ENCODE measurements at regions not wholly inside any gene's neighbourhood (a gene's known extent, or its start where the extent isn't known, plus 50 kb on each side); places are given as distances from the start of the nearest gene placed in this dataset.

GRCh38 chr3:96259299-96259698 is 555.1 kb upstream of the EPHA6 start:
- TF ChIP-seq CTCF (conservative IDR thresholded peaks at IDR 0.05; ENCODE audit: low read depth in 2 of 2) (no peak), ZNF114 (CRISPR knock-in tag; IDR thresholded peaks at IDR 0.05) (no peak), REST (IDR thresholded peaks at IDR 0.05; ENCODE audit: unreplicated experiment) (no peak), POLR2AphosphoS5 (IDR thresholded peaks at IDR 0.05; ENCODE audit: low read depth) (no peak), EZH2 (IDR thresholded peaks at IDR 0.05; ENCODE audit: low read depth, unreplicated experiment) (no peak), JUNB (IDR thresholded peaks at IDR 0.05; ENCODE audit: unreplicated experiment) (no peak), CREB1 (CRISPR knock-in tag; IDR thresholded peaks at IDR 0.05; ENCODE audit: low read depth) (no peak)
